ENCODE measurements at regions not wholly inside any gene's neighbourhood (a gene's known extent, or its start where the extent isn't known, plus 50 kb on each side); places are given as distances from the start of the nearest gene placed in this dataset.

DNA sequence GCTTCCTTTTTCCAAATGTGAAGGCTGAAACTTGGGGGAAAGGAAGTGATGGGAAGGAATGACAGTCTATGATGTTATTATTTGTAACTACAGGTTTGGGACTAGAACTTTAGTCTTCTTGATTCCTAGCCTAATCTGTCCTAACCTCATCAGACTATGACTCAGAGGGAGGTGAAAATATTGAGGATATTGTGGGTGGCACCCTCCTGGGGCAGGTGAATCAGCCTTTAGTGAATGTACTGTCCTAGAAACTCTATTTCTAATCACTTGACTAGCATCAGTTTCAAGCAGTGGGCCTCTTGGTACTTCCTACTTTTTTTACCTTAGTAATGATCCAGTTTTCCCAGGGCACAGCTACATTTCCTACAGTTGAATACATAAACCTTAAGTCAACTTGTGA is 829.0 kb upstream of the API5 start:
- Histone ChIP-seq H3K27ac (no peak overlapping the region), H3K36me3 (no peaks in the 10 kb centered on the region), H3K4me3 (no peak overlapping the region), H3K4me1 (no peaks in the 10 kb centered on the region), H3K9me3 (no peaks in the 10 kb centered on the region), H3K27me3 (no peaks in the 10 kb centered on the region)
- no peak for DNase-seq
- in situ Hi-C loops (cut with MboI; ENCODE audit: low pct_ligation_motif_present in 1 of 4, low pct_unique_long_range_greater_than_20kb in 1 of 4, low sequenced_read_pairs in 3 of 4), result no loop called here
- intact Hi-C loops (cut with DNase I; ENCODE audit: low total_unique reads), result no loop called here
- TF ChIP-seq POLR2A (IDR thresholded peaks at IDR 0.05), result no peak
- TF ChIP-seq EP300 (IDR thresholded peaks at IDR 0.05; ENCODE audit: low read depth), result no peak
- TF ChIP-seq, protein P1, sequence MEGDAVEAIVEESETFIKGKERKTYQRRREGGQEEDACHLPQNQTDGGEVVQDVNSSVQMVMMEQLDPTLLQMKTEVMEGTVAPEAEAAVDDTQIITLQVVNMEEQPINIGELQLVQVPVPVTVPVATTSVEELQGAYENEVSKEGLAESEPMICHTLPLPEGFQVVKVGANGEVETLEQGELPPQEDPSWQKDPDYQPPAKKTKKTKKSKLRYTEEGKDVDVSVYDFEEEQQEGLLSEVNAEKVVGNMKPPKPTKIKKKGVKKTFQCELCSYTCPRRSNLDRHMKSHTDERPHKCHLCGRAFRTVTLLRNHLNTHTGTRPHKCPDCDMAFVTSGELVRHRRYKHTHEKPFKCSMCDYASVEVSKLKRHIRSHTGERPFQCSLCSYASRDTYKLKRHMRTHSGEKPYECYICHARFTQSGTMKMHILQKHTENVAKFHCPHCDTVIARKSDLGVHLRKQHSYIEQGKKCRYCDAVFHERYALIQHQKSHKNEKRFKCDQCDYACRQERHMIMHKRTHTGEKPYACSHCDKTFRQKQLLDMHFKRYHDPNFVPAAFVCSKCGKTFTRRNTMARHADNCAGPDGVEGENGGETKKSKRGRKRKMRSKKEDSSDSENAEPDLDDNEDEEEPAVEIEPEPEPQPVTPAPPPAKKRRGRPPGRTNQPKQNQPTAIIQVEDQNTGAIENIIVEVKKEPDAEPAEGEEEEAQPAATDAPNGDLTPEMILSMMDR (IDR thresholded peaks at IDR 0.05), result no peak
- TF ChIP-seq POLR2AphosphoS5 (IDR thresholded peaks at IDR 0.05), result no peak

DNA sequence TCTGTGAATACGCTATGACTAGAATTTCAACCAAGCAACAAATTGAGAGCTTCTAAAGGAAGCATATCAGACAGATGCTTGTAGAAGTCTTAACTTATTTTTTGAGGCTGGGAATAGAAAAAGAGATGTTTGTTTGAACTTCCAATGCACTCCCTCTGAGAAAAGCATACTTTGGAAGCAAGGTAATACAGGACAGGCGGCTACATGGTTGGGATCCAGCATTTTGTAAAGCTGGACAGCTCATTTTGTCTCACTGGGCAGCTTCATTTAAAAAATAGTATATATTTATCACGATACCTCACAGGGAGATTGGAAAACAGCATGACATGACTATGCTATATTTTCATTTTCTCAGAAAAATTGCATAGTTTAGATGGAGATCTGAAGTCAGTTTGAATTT is 821.3 kb upstream of the API5 start:
- intact Hi-C loops (cut with DNase I; ENCODE audit: low total_unique reads), result no loop called here
- TF ChIP-seq POLR2AphosphoS5 (IDR thresholded peaks at IDR 0.05), result no peak
- TF ChIP-seq EP300 (IDR thresholded peaks at IDR 0.05; ENCODE audit: low read depth), result no peak
- TF ChIP-seq POLR2A (IDR thresholded peaks at IDR 0.05), result no peak
- TF ChIP-seq, protein P1 (IDR thresholded peaks at IDR 0.05), result no peak
- no peak for DNase-seq
- Histone ChIP-seq H3K9me3 (no peaks in the 10 kb centered on the region), H3K4me1 (no peaks in the 10 kb centered on the region), H3K36me3 (no peaks in the 10 kb centered on the region), H3K27me3 (no peaks in the 10 kb centered on the region), H3K4me3 (no peak overlapping the region), H3K27ac (no peak overlapping the region)
- in situ Hi-C loops (cut with MboI; ENCODE audit: low pct_ligation_motif_present in 1 of 4, low pct_unique_long_range_greater_than_20kb in 1 of 4, low sequenced_read_pairs in 3 of 4), result no loop called here
- WGBS, 2 donors (ENCODE audit: low coverage in 1 of 2), result 75 to 79% methylated on average over 3 of the region's 3 CpGs

GRCh38 chr11:42494459-42494858 is 817.3 kb upstream of the API5 start:
- H3K27ac ChIP-seq, result no peak overlapping the region
- intact Hi-C loops (cut with DNase I; ENCODE audit: low total_unique reads) (no loop called here), in situ Hi-C loops (cut with MboI; ENCODE audit: low pct_ligation_motif_present in 1 of 4, low pct_unique_long_range_greater_than_20kb in 1 of 4, low sequenced_read_pairs in 3 of 4) (no loop called here)
- DNase-seq, result no peak
- H3K4me3 ChIP-seq, result no peak overlapping the region
- no peaks in the 10 kb centered on the region for H3K27me3 ChIP-seq
- 91 to 95% methylated on average over 9 of the region's 9 CpGs for WGBS, 2 donors (ENCODE audit: low coverage in 1 of 2)
- H3K36me3 ChIP-seq, result no peaks in the 10 kb centered on the region
- TF ChIP-seq, protein P1 (IDR thresholded peaks at IDR 0.05), result no peak
- TF ChIP-seq POLR2AphosphoS5 (IDR thresholded peaks at IDR 0.05), result no peak
- no peak for TF ChIP-seq POLR2A (IDR thresholded peaks at IDR 0.05)
- TF ChIP-seq EP300 (IDR thresholded peaks at IDR 0.05; ENCODE audit: low read depth), result no peak
- H3K4me1 ChIP-seq, result no peaks in the 10 kb centered on the region
- no peaks in the 10 kb centered on the region for H3K9me3 ChIP-seq

- no peaks in the 10 kb centered on the region for H3K4me1 ChIP-seq
- H3K9me3 ChIP-seq, result no peaks in the 10 kb centered on the region
- H3K27me3 ChIP-seq, result no peaks in the 10 kb centered on the region
- H3K27ac ChIP-seq, result no peak overlapping the region
- TF ChIP-seq EP300 (IDR thresholded peaks at IDR 0.05; ENCODE audit: low read depth) (no peak), POLR2AphosphoS5 (IDR thresholded peaks at IDR 0.05) (no peak), POLR2A (IDR thresholded peaks at IDR 0.05) (no peak)
- TF ChIP-seq, protein P1 (IDR thresholded peaks at IDR 0.05), result no peak
- H3K36me3 ChIP-seq, result no peaks in the 10 kb centered on the region
- intact Hi-C loops (cut with DNase I; ENCODE audit: low total_unique reads) (no loop called here), in situ Hi-C loops (cut with MboI; ENCODE audit: low pct_ligation_motif_present in 1 of 4, low pct_unique_long_range_greater_than_20kb in 1 of 4, low sequenced_read_pairs in 3 of 4) (no loop called here)
- DNase-seq, result no peak
- H3K4me3 ChIP-seq, result no peak overlapping the region
- 52 to 55% methylated on average over 3 of the region's 3 CpGs for WGBS, 2 donors (ENCODE audit: low coverage in 1 of 2)
These were observed 812.8 kb upstream of the API5 start for GRCh38 chr11:42498971-42499370.

Measured in transverse colon (tissue), 4 donors.